ENCODE measurements at regions not wholly inside any gene's neighbourhood (a gene's known extent, or its start where the extent isn't known, plus 50 kb on each side); places are given as distances from the start of the nearest gene placed in this dataset.

GRCh38 chr10:129233351-129234148 is 233.5 kb upstream of the MGMT start:
- TF ChIP-seq CTCF (IDR thresholded peaks at IDR 0.05) = no peak
- Histone ChIP-seq H3K9ac (no peak overlapping the region), H3K4me1 (no peaks in the 10 kb centered on the region), H3K4me3 (ENCODE audit: low read depth, low read length) (no peak overlapping the region), H3K9me3 (ENCODE audit: control insufficient read depth, low read length) (no peaks in the 10 kb centered on the region), H2AFZ (no peak overlapping the region), H3K27ac (no peak overlapping the region), H3K79me2 (no peaks in the 10 kb centered on the region), H3K27me3 (ENCODE audit: control insufficient read depth, insufficient read depth, low read length) (no peaks in the 10 kb centered on the region), H3K4me2 (ENCODE audit: low read length) (no peak overlapping the region), H3K36me3 (ENCODE audit: control insufficient read depth, insufficient read depth, low read length) (no peaks in the 10 kb centered on the region)

- Histone ChIP-seq H3K4me1 (no peaks in the 10 kb centered on the region), H3K36me3 (ENCODE audit: control insufficient read depth, insufficient read depth, low read length) (no peaks in the 10 kb centered on the region), H3K9ac (no peak overlapping the region), H3K4me3 (ENCODE audit: low read depth, low read length) (no peak overlapping the region), H3K27ac (no peak overlapping the region), H3K79me2 (no peaks in the 10 kb centered on the region), H3K4me2 (ENCODE audit: low read length) (no peak overlapping the region), H3K9me3 (ENCODE audit: control insufficient read depth, low read length) (no peaks in the 10 kb centered on the region), H2AFZ (no peak overlapping the region), H3K27me3 (ENCODE audit: control insufficient read depth, insufficient read depth, low read length) (no peaks in the 10 kb centered on the region)
- no peak for TF ChIP-seq CTCF (IDR thresholded peaks at IDR 0.05)
Observed at GRCh38 chr10:129236274-129236691, 230.8 kb upstream of the MGMT start.

GRCh38 chr10:129241461-129241860 is 225.6 kb upstream of the MGMT start:
- TF ChIP-seq CTCF (IDR thresholded peaks at IDR 0.05) = no peak
- Histone ChIP-seq H3K27ac (no peak overlapping the region), H3K9me3 (ENCODE audit: control insufficient read depth, low read length) (no peaks in the 10 kb centered on the region), H2AFZ (no peak overlapping the region), H3K4me2 (ENCODE audit: low read length) (no peak overlapping the region), H3K36me3 (ENCODE audit: control insufficient read depth, insufficient read depth, low read length) (no peaks in the 10 kb centered on the region), H3K9ac (no peak overlapping the region), H3K79me2 (no peaks in the 10 kb centered on the region), H3K4me1 (no peaks in the 10 kb centered on the region), H3K27me3 (ENCODE audit: control insufficient read depth, insufficient read depth, low read length) (no peaks in the 10 kb centered on the region), H3K4me3 (ENCODE audit: low read depth, low read length) (no peak overlapping the region)

- no peak overlapping the region for H3K4me3 ChIP-seq (ENCODE audit: low read depth, low read length)
- no peaks in the 10 kb centered on the region for H3K27me3 ChIP-seq (ENCODE audit: control insufficient read depth, insufficient read depth, low read length)
- no peak overlapping the region for H3K4me2 ChIP-seq (ENCODE audit: low read length)
- H3K9me3 ChIP-seq (ENCODE audit: control insufficient read depth, low read length) = no peaks in the 10 kb centered on the region
- H2AFZ ChIP-seq = no peak overlapping the region
- H3K36me3 ChIP-seq (ENCODE audit: control insufficient read depth, insufficient read depth, low read length) = no peaks in the 10 kb centered on the region
- no peak overlapping the region for H3K27ac ChIP-seq
- no peak for TF ChIP-seq CTCF (IDR thresholded peaks at IDR 0.05)
- no peaks in the 10 kb centered on the region for H3K79me2 ChIP-seq
- H3K4me1 ChIP-seq = no peaks in the 10 kb centered on the region
- H3K9ac ChIP-seq = no peak overlapping the region
Observed at GRCh38 chr10:129244298-129244697, 222.7 kb upstream of the MGMT start.

GRCh38 chr10:129244757-129245156 is 222.3 kb upstream of the MGMT start:
- Histone ChIP-seq H3K4me2 (ENCODE audit: low read length) (no peak overlapping the region), H3K4me3 (ENCODE audit: low read depth, low read length) (no peak overlapping the region), H3K9ac (no peak overlapping the region), H2AFZ (no peak overlapping the region), H3K9me3 (ENCODE audit: control insufficient read depth, low read length) (no peaks in the 10 kb centered on the region), H3K36me3 (ENCODE audit: control insufficient read depth, insufficient read depth, low read length) (no peaks in the 10 kb centered on the region), H3K79me2 (no peaks in the 10 kb centered on the region), H3K4me1 (no peaks in the 10 kb centered on the region), H3K27me3 (ENCODE audit: control insufficient read depth, insufficient read depth, low read length) (no peaks in the 10 kb centered on the region), H3K27ac (no peak overlapping the region)
- TF ChIP-seq CTCF (IDR thresholded peaks at IDR 0.05) = no peak

Data from parathyroid adenoma (tissue), 2 donors.